IMR-90 (cell line): ENCODE measurements at regions not wholly inside any gene's neighbourhood (a gene's known extent, or its start where the extent isn't known, plus 50 kb on each side); places are given as distances from the start of the nearest gene placed in this dataset.

Source experiments
- ATAC-seq: fragments of 200-7000 bp; cut with Tn5 transposase; 2 replicates; pipeline ENCODE4 v1.9.1; 2020; ENCODE audit warnings: low read depth, mild to moderate bottlenecking, moderate library complexity
- BruUV-seq: library from RNA; stranded (reverse); fragments of 400-500 nt; replicated peaks from 2 replicates; lab custom pipeline; 2021; lab: Mats Ljungman, UMichigan
- CTCF ChIA-PET: fragments of 300-600 bp; formaldehyde crosslinking; extraction: SDS; loops from one replicate; lab custom pipeline; 2021; ENCODE audit warnings: antibody characterized with exemption; lab: Yijun Ruan, JAX
- POLR2A ChIA-PET: fragments of 300-600 bp; sonication (Branson Sonifier 250); formaldehyde crosslinking; loops from one replicate; lab custom pipeline; 2022; ENCODE audit warnings: antibody characterized with exemption; ENCODE audit not compliant: unreplicated experiment; lab: Charles Lee
- DNase-seq: peaks from one replicate; pipeline ENCODE4 v3.0.0; 2013
- H2AFZ ChIP-seq: replicated peaks from 2 replicates; pipeline ENCODE3; 2013; ENCODE audit warnings: low read length, mild to moderate bottlenecking; ENCODE audit not compliant: poor library complexity
- H2AK5ac ChIP-seq: 2 replicates; pipeline ENCODE4 v1.6.1; 2013; ENCODE audit warnings: low read depth, low read length, inconsistent platforms
- H2AK9ac ChIP-seq: replicated peaks from 2 replicates; pipeline ENCODE3; 2013; ENCODE audit warnings: mild to moderate bottlenecking, low read depth, low read length, moderate library complexity; ENCODE audit not compliant: poor library complexity
- H2BK120ac ChIP-seq: 2 replicates; pipeline ENCODE4 v1.6.1; 2013; ENCODE audit warnings: low read depth, low read length, inconsistent platforms
- H2BK15ac ChIP-seq: 3 replicates; pipeline ENCODE4 v1.6.1; 2013; ENCODE audit warnings: low read depth, low read length, inconsistent platforms
- H2BK20ac ChIP-seq: 2 replicates; pipeline ENCODE4 v1.6.1; 2013; ENCODE audit warnings: low read depth, mild to moderate bottlenecking, inconsistent platforms, low read length, moderate library complexity
- H2BK5ac ChIP-seq: 2 replicates; pipeline ENCODE4 v1.6.1; 2013; ENCODE audit warnings: mild to moderate bottlenecking, low read depth, low read length, inconsistent platforms; ENCODE audit not compliant: poor library complexity, severe bottlenecking
- H3K14ac ChIP-seq: replicated peaks from 2 replicates; pipeline ENCODE4 v1.6.1; 2013; ENCODE audit warnings: low read depth, low read length, inconsistent platforms
- H3K18ac ChIP-seq: 2 replicates; pipeline ENCODE4 v1.6.1; 2013; ENCODE audit warnings: low read depth, low read length, control low read depth
- H3K23ac ChIP-seq: 2 replicates; pipeline ENCODE4 v1.6.1; 2013; ENCODE audit warnings: low read depth, low read length, inconsistent platforms
- H3K27ac ChIP-seq: 2 replicates; pipeline ENCODE4 v1.5.1; 2013; ENCODE audit warnings: mild to moderate bottlenecking, control low read depth, low read length; ENCODE audit not compliant: insufficient read depth
- H3K27me3 ChIP-seq: 2 replicates; pipeline ENCODE4 v1.6.1; 2013; ENCODE audit warnings: low read length; ENCODE audit not compliant: control insufficient read depth, insufficient read depth
- H3K36me3 ChIP-seq: 2 replicates; pipeline ENCODE4 v1.6.1; 2013; ENCODE audit warnings: low read length, mixed read lengths; ENCODE audit not compliant: control insufficient read depth, insufficient read depth
- H3K4ac ChIP-seq: 2 replicates; pipeline ENCODE4 v1.6.1; 2013; ENCODE audit warnings: low read depth, low read length, inconsistent platforms
- H3K4me1 ChIP-seq: 2 replicates; pipeline ENCODE4 v1.6.1; 2013; ENCODE audit warnings: low read length, mixed read lengths; ENCODE audit not compliant: control insufficient read depth, insufficient read depth
- H3K4me2 ChIP-seq: 2 replicates; pipeline ENCODE4 v1.6.1; 2013; ENCODE audit warnings: low read depth, mild to moderate bottlenecking, control low read depth, low read length, moderate library complexity
- H3K4me3 ChIP-seq: 2 replicates; pipeline ENCODE4 v1.5.1; 2013; ENCODE audit warnings: low read depth, mild to moderate bottlenecking, control low read depth, low read length, moderate library complexity; ENCODE audit not compliant: insufficient read depth
- H3K56ac ChIP-seq: 2 replicates; pipeline ENCODE4 v1.6.1; 2013; ENCODE audit warnings: low read length, inconsistent platforms; ENCODE audit not compliant: insufficient read depth; ENCODE audit errors: extremely low read depth
- H3K79me1 ChIP-seq, 2 experiments: 2 replicates each; pipeline ENCODE4 v1.6.1; 2013; ENCODE audit warnings: low read length in 2 of 2, inconsistent platforms in 1 of 2, low read depth in 1 of 2
- H3K9ac ChIP-seq: 2 replicates; pipeline ENCODE4 v1.6.1; 2013; ENCODE audit warnings: low read depth, low read length, control low read depth
- H3K9me1 ChIP-seq: 2 replicates; pipeline ENCODE4 v1.6.1; 2013; ENCODE audit warnings: low read length, inconsistent platforms; ENCODE audit not compliant: insufficient read depth
- H3K9me3 ChIP-seq: 2 replicates; pipeline ENCODE4 v1.6.1; 2013; ENCODE audit warnings: low read length; ENCODE audit not compliant: control insufficient read depth, insufficient read depth
- H4K20me1 ChIP-seq: 2 replicates; pipeline ENCODE4 v1.6.1; 2013; ENCODE audit warnings: low read length, inconsistent platforms; ENCODE audit not compliant: insufficient read depth
- H4K5ac ChIP-seq: 2 replicates; pipeline ENCODE4 v1.6.1; 2013; ENCODE audit warnings: mild to moderate bottlenecking, low read depth, low read length, control low read depth
- H4K8ac ChIP-seq, 2 experiments: 2 replicates each; pipeline ENCODE4 v1.6.1; 2013; ENCODE audit warnings: low read depth in 2 of 2, low read length in 2 of 2, control low read depth in 1 of 2, inconsistent platforms in 1 of 2
- H4K91ac ChIP-seq: 2 replicates; pipeline ENCODE4 v1.6.1; 2013; ENCODE audit warnings: low read depth, low read length, inconsistent platforms; ENCODE audit not compliant: insufficient read depth
- MAZ ChIP-seq: IDR thresholded peaks from 2 replicates; pipeline ENCODE4 v1.6.1; 2012; ENCODE audit warnings: low read depth, mild to moderate bottlenecking, low read length, improper control_type of control experiment, moderate library complexity, borderline replicate concordance
- WGBS, 2 experiments: methylation state at CpG; one replicate each; pipeline versions ENCODE4 v1.1.5 to v1.1.7; 2013; ENCODE audit warnings: missing lambda C conversion rate in 2 of 2; ENCODE audit not compliant: insufficient read length in 1 of 2; ENCODE audit errors: extremely low coverage in 2 of 2; 5-methylcytosine and 5-hydroxymethylcytosine counted together
- dilution Hi-C: fragments of 300-500 bp; cut with HindIII; formaldehyde crosslinking; loops from one replicate; pipeline ENCODE4 v1.14.3; 2018; ENCODE audit warnings: low sequenced_read_pairs; ENCODE audit not compliant: unreplicated experiment
- in situ Hi-C: fragments of 300-500 bp; cut with MboI; formaldehyde crosslinking; loops from 3 replicates; pipeline ENCODE4 v1.14.3; 2019; ENCODE audit warnings: low sequenced_read_pairs, inconsistent platforms, mixed read lengths
- intact Hi-C: fragments of 100-400 bp; cut with micrococcal nuclease; formaldehyde crosslinking; loops from 2 replicates; pipeline ENCODE4 v1.10.0; 2022

DNA sequence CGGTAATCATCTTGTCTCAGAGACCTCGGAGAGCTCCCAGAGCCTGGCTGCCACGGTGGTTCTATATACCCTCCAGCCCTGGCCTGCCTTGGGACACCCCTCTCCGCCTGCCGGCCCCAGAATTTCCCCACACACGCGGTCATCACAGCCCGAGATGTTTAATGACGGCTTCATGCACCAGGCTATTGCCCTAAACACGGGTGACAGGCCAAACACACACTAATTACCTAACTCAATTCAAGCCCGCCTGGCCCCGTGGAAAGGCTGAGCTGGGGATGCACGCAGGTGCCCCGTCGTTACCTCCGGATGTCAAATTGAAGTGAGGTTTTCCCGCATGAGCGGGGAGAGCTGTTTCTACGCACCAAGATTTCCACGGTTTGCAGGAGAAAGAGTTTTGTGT is 72.9 kb upstream of the PPP2R3B start:
- dilution Hi-C loops (no loop called here), in situ Hi-C loops (no loop called here), intact Hi-C loops (no loop called here)
- peaks cover 26% of the 10 kb centered on the region for H3K9me3 ChIP-seq
- H3K4me1 ChIP-seq = no peaks in the 10 kb centered on the region
- no peak overlapping the region for H2BK15ac ChIP-seq
- H2BK5ac ChIP-seq = no peak overlapping the region
- H4K5ac ChIP-seq = no peak overlapping the region
- no TSS peak for BruUV-seq
- no peaks in the 10 kb centered on the region for H3K27me3 ChIP-seq
- ChIA-PET CTCF (no interaction called here), POLR2A (no interaction called here)
- no peak for DNase-seq
- TF ChIP-seq MAZ = no peak
- H2AK5ac ChIP-seq = no peak overlapping the region
- no peak overlapping the region for H3K4ac ChIP-seq
- no peak for ATAC-seq
- no peaks in the 10 kb centered on the region for H3K79me1 ChIP-seq
- no peak overlapping the region for H3K9ac ChIP-seq
- H3K9me1 ChIP-seq = no peaks in the 10 kb centered on the region
- peak overlapping the region; percentile 1 for H2AK9ac ChIP-seq
- H3K4me3 ChIP-seq = no peak overlapping the region
- H4K91ac ChIP-seq = no peak overlapping the region
- no peak overlapping the region for H3K56ac ChIP-seq
- no peaks in the 10 kb centered on the region for H4K20me1 ChIP-seq
- no peak overlapping the region for H2AFZ ChIP-seq
- H3K18ac ChIP-seq = no peak overlapping the region
- H3K23ac ChIP-seq = no peak overlapping the region
- no peak overlapping the region for H4K8ac ChIP-seq
- WGBS, 2 experiments = 53% methylated on average over 11 of the region's 20 CpGs; no CpG with 5 or more reads in 1 of the 2 experiments
- no peak overlapping the region for H2BK20ac ChIP-seq
- no peak overlapping the region for H3K14ac ChIP-seq
- H3K4me2 ChIP-seq = no peak overlapping the region
- no peak overlapping the region for H3K27ac ChIP-seq
- H3K36me3 ChIP-seq = no peaks in the 10 kb centered on the region
- no peak overlapping the region for H2BK120ac ChIP-seq
